IMR-90 (cell line): ENCODE measurements at regions not wholly inside any gene's neighbourhood (a gene's known extent, or its start where the extent isn't known, plus 50 kb on each side); places are given as distances from the start of the nearest gene placed in this dataset.

Source experiments
- ATAC-seq: fragments of 200-7000 bp; cut with Tn5 transposase; 2 replicates; pipeline ENCODE4 v1.9.1; 2020; ENCODE audit warnings: low read depth, mild to moderate bottlenecking, moderate library complexity
- BruUV-seq: library from RNA; stranded (reverse); fragments of 400-500 nt; replicated peaks from 2 replicates; lab custom pipeline; 2021; lab: Mats Ljungman, UMichigan
- CTCF ChIA-PET: fragments of 300-600 bp; formaldehyde crosslinking; extraction: SDS; loops from one replicate; lab custom pipeline; 2021; ENCODE audit warnings: antibody characterized with exemption; lab: Yijun Ruan, JAX
- POLR2A ChIA-PET: fragments of 300-600 bp; sonication (Branson Sonifier 250); formaldehyde crosslinking; loops from one replicate; lab custom pipeline; 2022; ENCODE audit warnings: antibody characterized with exemption; ENCODE audit not compliant: unreplicated experiment; lab: Charles Lee
- DNase-seq: peaks from one replicate; pipeline ENCODE4 v3.0.0; 2013
- H2AFZ ChIP-seq: replicated peaks from 2 replicates; pipeline ENCODE3; 2013; ENCODE audit warnings: low read length, mild to moderate bottlenecking; ENCODE audit not compliant: poor library complexity
- H2AK5ac ChIP-seq: 2 replicates; pipeline ENCODE4 v1.6.1; 2013; ENCODE audit warnings: low read depth, low read length, inconsistent platforms
- H2AK9ac ChIP-seq: replicated peaks from 2 replicates; pipeline ENCODE3; 2013; ENCODE audit warnings: mild to moderate bottlenecking, low read depth, low read length, moderate library complexity; ENCODE audit not compliant: poor library complexity
- H2BK120ac ChIP-seq: 2 replicates; pipeline ENCODE4 v1.6.1; 2013; ENCODE audit warnings: low read depth, low read length, inconsistent platforms
- H2BK15ac ChIP-seq: 3 replicates; pipeline ENCODE4 v1.6.1; 2013; ENCODE audit warnings: low read depth, low read length, inconsistent platforms
- H2BK20ac ChIP-seq: 2 replicates; pipeline ENCODE4 v1.6.1; 2013; ENCODE audit warnings: low read depth, mild to moderate bottlenecking, inconsistent platforms, low read length, moderate library complexity
- H2BK5ac ChIP-seq: 2 replicates; pipeline ENCODE4 v1.6.1; 2013; ENCODE audit warnings: mild to moderate bottlenecking, low read depth, low read length, inconsistent platforms; ENCODE audit not compliant: poor library complexity, severe bottlenecking
- H3K14ac ChIP-seq: replicated peaks from 2 replicates; pipeline ENCODE4 v1.6.1; 2013; ENCODE audit warnings: low read depth, low read length, inconsistent platforms
- H3K18ac ChIP-seq: 2 replicates; pipeline ENCODE4 v1.6.1; 2013; ENCODE audit warnings: low read depth, low read length, control low read depth
- H3K23ac ChIP-seq: 2 replicates; pipeline ENCODE4 v1.6.1; 2013; ENCODE audit warnings: low read depth, low read length, inconsistent platforms
- H3K27ac ChIP-seq: 2 replicates; pipeline ENCODE4 v1.5.1; 2013; ENCODE audit warnings: mild to moderate bottlenecking, control low read depth, low read length; ENCODE audit not compliant: insufficient read depth
- H3K27me3 ChIP-seq: 2 replicates; pipeline ENCODE4 v1.6.1; 2013; ENCODE audit warnings: low read length; ENCODE audit not compliant: control insufficient read depth, insufficient read depth
- H3K36me3 ChIP-seq: 2 replicates; pipeline ENCODE4 v1.6.1; 2013; ENCODE audit warnings: low read length, mixed read lengths; ENCODE audit not compliant: control insufficient read depth, insufficient read depth
- H3K4ac ChIP-seq: 2 replicates; pipeline ENCODE4 v1.6.1; 2013; ENCODE audit warnings: low read depth, low read length, inconsistent platforms
- H3K4me1 ChIP-seq: 2 replicates; pipeline ENCODE4 v1.6.1; 2013; ENCODE audit warnings: low read length, mixed read lengths; ENCODE audit not compliant: control insufficient read depth, insufficient read depth
- H3K4me2 ChIP-seq: 2 replicates; pipeline ENCODE4 v1.6.1; 2013; ENCODE audit warnings: low read depth, mild to moderate bottlenecking, control low read depth, low read length, moderate library complexity
- H3K4me3 ChIP-seq: 2 replicates; pipeline ENCODE4 v1.5.1; 2013; ENCODE audit warnings: low read depth, mild to moderate bottlenecking, control low read depth, low read length, moderate library complexity; ENCODE audit not compliant: insufficient read depth
- H3K56ac ChIP-seq: 2 replicates; pipeline ENCODE4 v1.6.1; 2013; ENCODE audit warnings: low read length, inconsistent platforms; ENCODE audit not compliant: insufficient read depth; ENCODE audit errors: extremely low read depth
- H3K79me1 ChIP-seq, 2 experiments: 2 replicates each; pipeline ENCODE4 v1.6.1; 2013; ENCODE audit warnings: low read length in 2 of 2, inconsistent platforms in 1 of 2, low read depth in 1 of 2
- H3K9ac ChIP-seq: 2 replicates; pipeline ENCODE4 v1.6.1; 2013; ENCODE audit warnings: low read depth, low read length, control low read depth
- H3K9me1 ChIP-seq: 2 replicates; pipeline ENCODE4 v1.6.1; 2013; ENCODE audit warnings: low read length, inconsistent platforms; ENCODE audit not compliant: insufficient read depth
- H3K9me3 ChIP-seq: 2 replicates; pipeline ENCODE4 v1.6.1; 2013; ENCODE audit warnings: low read length; ENCODE audit not compliant: control insufficient read depth, insufficient read depth
- H4K20me1 ChIP-seq: 2 replicates; pipeline ENCODE4 v1.6.1; 2013; ENCODE audit warnings: low read length, inconsistent platforms; ENCODE audit not compliant: insufficient read depth
- H4K5ac ChIP-seq: 2 replicates; pipeline ENCODE4 v1.6.1; 2013; ENCODE audit warnings: mild to moderate bottlenecking, low read depth, low read length, control low read depth
- H4K8ac ChIP-seq, 2 experiments: 2 replicates each; pipeline ENCODE4 v1.6.1; 2013; ENCODE audit warnings: low read depth in 2 of 2, low read length in 2 of 2, control low read depth in 1 of 2, inconsistent platforms in 1 of 2
- H4K91ac ChIP-seq: 2 replicates; pipeline ENCODE4 v1.6.1; 2013; ENCODE audit warnings: low read depth, low read length, inconsistent platforms; ENCODE audit not compliant: insufficient read depth
- BHLHE40 ChIP-seq: fragments of 150-350 bp; IDR thresholded peaks from 2 replicates; pipeline ENCODE4 v1.6.1; 2016; ENCODE audit warnings: mild to moderate bottlenecking, low read depth, low read length
- CEBPB ChIP-seq: IDR thresholded peaks from 2 replicates; pipeline ENCODE4 v1.6.1; 2012; ENCODE audit warnings: low read depth, low read length, improper control_type of control experiment
- CHD1 ChIP-seq: IDR thresholded peaks from 2 replicates; pipeline ENCODE4 v1.6.1; 2012; ENCODE audit warnings: low read depth, low read length, improper control_type of control experiment
- FOS ChIP-seq: fragments of 150-350 bp; IDR thresholded peaks from 2 replicates; pipeline ENCODE4 v1.6.1; 2016; ENCODE audit warnings: low read depth, low read length
- MAFK ChIP-seq: IDR thresholded peaks from 2 replicates; pipeline ENCODE4 v1.6.1; 2012; ENCODE audit warnings: low read depth, low read length, improper control_type of control experiment
- MAZ ChIP-seq: IDR thresholded peaks from 2 replicates; pipeline ENCODE4 v1.6.1; 2012; ENCODE audit warnings: low read depth, mild to moderate bottlenecking, low read length, improper control_type of control experiment, moderate library complexity, borderline replicate concordance
- MXI1 ChIP-seq: IDR thresholded peaks from 2 replicates; pipeline ENCODE4 v1.6.1; 2012; ENCODE audit warnings: low read depth, mild to moderate bottlenecking, low read length, moderate library complexity, borderline replicate concordance
- NFE2L2 ChIP-seq: fragments of 150-350 bp; IDR thresholded peaks from 2 replicates; pipeline ENCODE4 v1.6.1; 2016; ENCODE audit warnings: low read depth, mild to moderate bottlenecking, low read length
- POLR2A ChIP-seq: IDR thresholded peaks from 2 replicates; pipeline ENCODE4 v1.6.1; 2012; ENCODE audit warnings: mild to moderate bottlenecking, low read depth, low read length
- RAD21 ChIP-seq: IDR thresholded peaks from 2 replicates; pipeline ENCODE4 v1.6.1; 2012; ENCODE audit warnings: low read length, improper control_type of control experiment
- RCOR1 ChIP-seq: IDR thresholded peaks from 2 replicates; pipeline ENCODE4 v1.6.1; 2012; ENCODE audit warnings: mild to moderate bottlenecking, low read length, improper control_type of control experiment; ENCODE audit not compliant: insufficient replicate concordance
- RFX5 ChIP-seq: IDR thresholded peaks from 2 replicates; pipeline ENCODE4 v1.8.0; 2012; ENCODE audit warnings: low read depth, mild to moderate bottlenecking, low read length, moderate library complexity
- SMC3 ChIP-seq: fragments of 150-350 bp; IDR thresholded peaks from 2 replicates; pipeline ENCODE4 v1.6.1; 2016; ENCODE audit warnings: low read depth, mild to moderate bottlenecking, antibody characterized with exemption, low read length, moderate library complexity
- USF2 ChIP-seq: fragments of 150-350 bp; IDR thresholded peaks from 2 replicates; pipeline ENCODE4 v1.6.1; 2017; ENCODE audit warnings: mild to moderate bottlenecking, antibody characterized with exemption, low read length, low read depth
- WGBS, 2 experiments: methylation state at CpG; one replicate each; pipeline versions ENCODE4 v1.1.5 to v1.1.7; 2013; ENCODE audit warnings: missing lambda C conversion rate in 2 of 2; ENCODE audit not compliant: insufficient read length in 1 of 2; ENCODE audit errors: extremely low coverage in 2 of 2; 5-methylcytosine and 5-hydroxymethylcytosine counted together
- dilution Hi-C: fragments of 300-500 bp; cut with HindIII; formaldehyde crosslinking; loops from one replicate; pipeline ENCODE4 v1.14.3; 2018; ENCODE audit warnings: low sequenced_read_pairs; ENCODE audit not compliant: unreplicated experiment
- in situ Hi-C: fragments of 300-500 bp; cut with MboI; formaldehyde crosslinking; loops from 3 replicates; pipeline ENCODE4 v1.14.3; 2019; ENCODE audit warnings: low sequenced_read_pairs, inconsistent platforms, mixed read lengths
- intact Hi-C: fragments of 100-400 bp; cut with micrococcal nuclease; formaldehyde crosslinking; loops from 2 replicates; pipeline ENCODE4 v1.10.0; 2022
- TF ChIP-seq, protein P1 (sequence below): fragments of 150-350 bp; IDR thresholded peaks from 2 replicates; pipeline ENCODE4 v1.6.1; 2016; ENCODE audit warnings: low read depth, mild to moderate bottlenecking, low read length, moderate library complexity, borderline replicate concordance
- TF ChIP-seq, protein P2 (sequence below): conservative IDR thresholded peaks from 2 replicates; pipeline ENCODE4 v1.5.1; 2012; ENCODE audit warnings: mild to moderate bottlenecking, low read depth, low read length, improper control_type of control experiment

DNA sequence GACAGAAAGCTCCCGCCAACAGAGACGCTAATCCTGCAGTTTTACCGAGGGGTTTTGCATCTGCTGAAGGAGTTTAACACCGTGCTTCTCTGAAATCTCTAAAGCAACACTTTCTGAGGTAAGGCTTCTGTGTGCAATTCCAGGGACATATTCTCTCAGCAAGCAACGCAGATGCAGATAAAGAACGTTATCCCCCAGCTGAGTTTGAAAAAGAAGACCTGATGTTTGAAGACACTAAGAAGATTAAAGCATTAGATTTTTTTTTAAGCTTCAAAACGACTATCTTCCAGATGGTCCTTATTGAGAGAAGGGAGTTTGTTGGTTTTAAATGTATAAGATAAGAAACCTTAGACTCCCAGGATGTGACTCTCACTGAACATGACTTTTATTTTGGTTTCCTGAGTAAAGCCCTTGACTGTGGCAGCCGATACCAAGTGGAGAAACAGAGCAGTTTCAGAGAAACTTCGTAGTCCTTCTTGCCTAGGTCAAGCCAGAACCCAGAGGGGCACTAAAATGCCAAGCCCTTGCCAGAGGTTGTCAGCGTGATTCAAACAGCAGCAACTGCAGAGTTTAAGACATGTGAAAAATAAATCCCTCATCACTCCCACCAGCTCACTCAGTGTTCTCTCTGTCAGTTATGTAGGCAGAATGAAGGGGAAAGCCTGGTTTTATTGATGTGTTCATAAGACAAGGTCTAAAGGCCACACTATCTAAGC, 353.3 kb upstream of the CNR1 start:
- ChIA-PET CTCF (interaction anchor here (0.8 kb wide), 1 partner anchor 10 kb away, joined by 3 read pairs; no protein-coding TSS in a partner anchor), POLR2A (no interaction called here)
- intact Hi-C loops, result no loop called here
- ATAC-seq (no peak), DNase-seq (no peak)
- Histone ChIP-seq H3K56ac (no peak overlapping the region), H2AK9ac (no peak overlapping the region), H2AK5ac (no peak overlapping the region), H4K20me1 (no peaks in the 10 kb centered on the region), H3K18ac (no peak overlapping the region), H3K9ac (no peak overlapping the region), H3K14ac (no peak overlapping the region), H4K8ac (no peak overlapping the region), H3K27ac (no peak overlapping the region), H3K9me3 (no peaks in the 10 kb centered on the region), H2AFZ (no peak overlapping the region), H2BK5ac (no peak overlapping the region), H2BK120ac (no peak overlapping the region), H3K4me3 (no peak overlapping the region), H3K79me1 (no peaks in the 10 kb centered on the region), H2BK20ac (no peak overlapping the region), H3K23ac (no peak overlapping the region), H2BK15ac (no peak overlapping the region), H3K9me1 (no peaks in the 10 kb centered on the region), H3K4ac (no peak overlapping the region), H3K27me3 (no peaks in the 10 kb centered on the region), H3K36me3 (no peaks in the 10 kb centered on the region), H4K91ac (no peak overlapping the region), H3K4me1 (no peaks in the 10 kb centered on the region), H4K5ac (no peak overlapping the region), H3K4me2 (no peak overlapping the region)
- TF ChIP-seq NFE2L2 (no peak), FOS (no peak), MAFK (no peak), CHD1 (no peak), CEBPB (no peak), MXI1 (no peak), SMC3 (no peak), POLR2A (no peak), BHLHE40 (no peak), RFX5 (no peak), USF2 (no peak), RAD21 (no peak), MAZ (no peak), RCOR1 (no peak)
- TF ChIP-seq, protein P1, sequence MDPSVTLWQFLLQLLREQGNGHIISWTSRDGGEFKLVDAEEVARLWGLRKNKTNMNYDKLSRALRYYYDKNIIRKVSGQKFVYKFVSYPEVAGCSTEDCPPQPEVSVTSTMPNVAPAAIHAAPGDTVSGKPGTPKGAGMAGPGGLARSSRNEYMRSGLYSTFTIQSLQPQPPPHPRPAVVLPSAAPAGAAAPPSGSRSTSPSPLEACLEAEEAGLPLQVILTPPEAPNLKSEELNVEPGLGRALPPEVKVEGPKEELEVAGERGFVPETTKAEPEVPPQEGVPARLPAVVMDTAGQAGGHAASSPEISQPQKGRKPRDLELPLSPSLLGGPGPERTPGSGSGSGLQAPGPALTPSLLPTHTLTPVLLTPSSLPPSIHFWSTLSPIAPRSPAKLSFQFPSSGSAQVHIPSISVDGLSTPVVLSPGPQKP, result no peak
- TF ChIP-seq, protein P2, sequence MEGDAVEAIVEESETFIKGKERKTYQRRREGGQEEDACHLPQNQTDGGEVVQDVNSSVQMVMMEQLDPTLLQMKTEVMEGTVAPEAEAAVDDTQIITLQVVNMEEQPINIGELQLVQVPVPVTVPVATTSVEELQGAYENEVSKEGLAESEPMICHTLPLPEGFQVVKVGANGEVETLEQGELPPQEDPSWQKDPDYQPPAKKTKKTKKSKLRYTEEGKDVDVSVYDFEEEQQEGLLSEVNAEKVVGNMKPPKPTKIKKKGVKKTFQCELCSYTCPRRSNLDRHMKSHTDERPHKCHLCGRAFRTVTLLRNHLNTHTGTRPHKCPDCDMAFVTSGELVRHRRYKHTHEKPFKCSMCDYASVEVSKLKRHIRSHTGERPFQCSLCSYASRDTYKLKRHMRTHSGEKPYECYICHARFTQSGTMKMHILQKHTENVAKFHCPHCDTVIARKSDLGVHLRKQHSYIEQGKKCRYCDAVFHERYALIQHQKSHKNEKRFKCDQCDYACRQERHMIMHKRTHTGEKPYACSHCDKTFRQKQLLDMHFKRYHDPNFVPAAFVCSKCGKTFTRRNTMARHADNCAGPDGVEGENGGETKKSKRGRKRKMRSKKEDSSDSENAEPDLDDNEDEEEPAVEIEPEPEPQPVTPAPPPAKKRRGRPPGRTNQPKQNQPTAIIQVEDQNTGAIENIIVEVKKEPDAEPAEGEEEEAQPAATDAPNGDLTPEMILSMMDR, result no peak
- in situ Hi-C loops, result no loop called here
- BruUV-seq, result no TSS peak
- dilution Hi-C loops, result no loop called here
- 17% methylated on average over 3 of the region's 10 CpGs; no CpG with 5 or more reads in 1 of the 2 experiments for WGBS, 2 experiments
